BE2C (cell line): ENCODE measurements at regions not wholly inside any gene's neighbourhood (a gene's known extent, or its start where the extent isn't known, plus 50 kb on each side); places are given as distances from the start of the nearest gene placed in this dataset.

Experiments used
- DNase-seq: peaks from one replicate; pipeline ENCODE4 v3.0.0-alpha.2; 2020
- H3K27me3 ChIP-seq: fragments of 250-450 bp; sonication (Bioruptor Pico); 2 replicates; pipeline ENCODE4 v1.5.1; 2020; ENCODE audit warnings: mild to moderate bottlenecking
- H3K36me3 ChIP-seq: fragments of 250-450 bp; sonication (Bioruptor Pico); 2 replicates; pipeline ENCODE4 v1.5.1; 2020; ENCODE audit warnings: mild to moderate bottlenecking
- H3K4me1 ChIP-seq: fragments of 250-450 bp; sonication (Bioruptor Pico); 2 replicates; pipeline ENCODE4 v1.5.1; 2020
- H3K4me3 ChIP-seq: 2 replicates; pipeline ENCODE4 v1.5.1; 2011; ENCODE audit warnings: low read depth, low read length
- H3K9me3 ChIP-seq: fragments of 250-450 bp; sonication (Bioruptor Pico); 2 replicates; pipeline ENCODE4 v1.5.1; 2020
- CTCF ChIP-seq: IDR thresholded peaks from 2 replicates; pipeline ENCODE4 v1.5.1; 2012; ENCODE audit warnings: mild to moderate bottlenecking, low read depth, low read length

- peak overlapping the region; percentile 70 for H3K4me3 ChIP-seq
- H3K27me3 ChIP-seq: no peaks in the 10 kb centered on the region
- peak; percentile 28 for DNase-seq
- 0 out of 2 replicates have a peak, but pooled peaks cover 3% of the 10 kb centered on the region for H3K9me3 ChIP-seq
- no peaks in the 10 kb centered on the region for H3K4me1 ChIP-seq
- TF ChIP-seq CTCF: no peak
- no peaks in the 10 kb centered on the region for H3K36me3 ChIP-seq
These were observed 61.1 kb downstream of the SPATA31C2 start for GRCh38 chr9:88077071-88077617.

- peak; percentile 91 for DNase-seq
- no peaks in the 10 kb centered on the region for H3K36me3 ChIP-seq
- H3K9me3 ChIP-seq: 0 out of 2 replicates have a peak, but pooled peaks cover 3% of the 10 kb centered on the region
- no peaks in the 10 kb centered on the region for H3K27me3 ChIP-seq
- H3K4me3 ChIP-seq: peak overlapping the region; percentile 70
- peak; percentile 32 for TF ChIP-seq CTCF
- H3K4me1 ChIP-seq: no peaks in the 10 kb centered on the region
These were observed 61.8 kb downstream of the SPATA31C2 start for GRCh38 chr9:88076286-88077070.

- 0 out of 2 replicates have a peak, but pooled peaks cover 3% of the 10 kb centered on the region for H3K9me3 ChIP-seq
- TF ChIP-seq CTCF: no peak
- no peaks in the 10 kb centered on the region for H3K27me3 ChIP-seq
- no peaks in the 10 kb centered on the region for H3K4me1 ChIP-seq
- DNase-seq: no peak
- no peaks in the 10 kb centered on the region for H3K36me3 ChIP-seq
- peak overlapping the region; percentile 70 for H3K4me3 ChIP-seq
These were observed 62.3 kb downstream of the SPATA31C2 start for GRCh38 chr9:88075966-88076285.

- H3K9me3 ChIP-seq: 0 out of 2 replicates have a peak, but pooled peaks cover 3% of the 10 kb centered on the region
- DNase-seq: no peak
- H3K36me3 ChIP-seq: no peaks in the 10 kb centered on the region
- TF ChIP-seq CTCF: no peak
- no peaks in the 10 kb centered on the region for H3K4me1 ChIP-seq
- no peaks in the 10 kb centered on the region for H3K27me3 ChIP-seq
- H3K4me3 ChIP-seq: peak overlapping the region; percentile 70
These were observed 62.8 kb downstream of the SPATA31C2 start for GRCh38 chr9:88075506-88075905.

GRCh38 chr9:88074931-88075330 lies 63.3 kb downstream of the SPATA31C2 start:
- Histone ChIP-seq H3K4me3 (no peak overlapping the region), H3K9me3 (0 out of 2 replicates have a peak, but pooled peaks cover 3% of the 10 kb centered on the region), H3K4me1 (no peaks in the 10 kb centered on the region), H3K27me3 (no peaks in the 10 kb centered on the region), H3K36me3 (no peaks in the 10 kb centered on the region)
- TF ChIP-seq CTCF: no peak
- no peak for DNase-seq

GRCh38 chr9:88072831-88073375 lies 65.4 kb downstream of the SPATA31C2 start:
- no peak overlapping the region for H3K4me3 ChIP-seq
- no peaks in the 10 kb centered on the region for H3K36me3 ChIP-seq
- 0 out of 2 replicates have a peak, but pooled peaks cover 3% of the 10 kb centered on the region for H3K9me3 ChIP-seq
- H3K27me3 ChIP-seq: no peaks in the 10 kb centered on the region
- no peak for TF ChIP-seq CTCF
- no peaks in the 10 kb centered on the region for H3K4me1 ChIP-seq
- no peak for DNase-seq
